IPS DF 6.9 (cell line): ENCODE measurements at regions not wholly inside any gene's neighbourhood (a gene's known extent, or its start where the extent isn't known, plus 50 kb on each side); places are given as distances from the start of the nearest gene placed in this dataset.

Experiments used
- DNase-seq: peaks from one replicate; pipeline ENCODE4 v3.0.0-alpha.2; 2013; ENCODE audit warnings: low read depth, low spot score
- H3K27ac ChIP-seq: one replicate; pipeline ENCODE4 v1.5.1; 2013; ENCODE audit warnings: low read length, control low read depth
- H3K27me3 ChIP-seq: 2 replicates; pipeline ENCODE4 v1.6.1; 2013; ENCODE audit warnings: mild to moderate bottlenecking, low read length; ENCODE audit not compliant: control insufficient read depth, insufficient read depth
- H3K36me3 ChIP-seq: 2 replicates; pipeline ENCODE4 v1.6.1; 2013; ENCODE audit warnings: low read length; ENCODE audit not compliant: control insufficient read depth, insufficient read depth
- H3K4me1 ChIP-seq: 2 replicates; pipeline ENCODE4 v1.6.1; 2013; ENCODE audit warnings: low read length; ENCODE audit not compliant: control insufficient read depth, insufficient read depth
- H3K4me3 ChIP-seq: 2 replicates; pipeline ENCODE4 v1.5.1; 2013; ENCODE audit warnings: mild to moderate bottlenecking, low read length
- H3K9me3 ChIP-seq: 2 replicates; pipeline ENCODE4 v1.6.1; 2013; ENCODE audit warnings: low read length, inconsistent platforms; ENCODE audit not compliant: control insufficient read depth, insufficient read depth
- WGBS: extraction: QIAGEN DNeasy Blood & Tissue Kit; methylation state at CpG from one replicate; pipeline ENCODE4 v1.1.7; 2013; ENCODE audit warnings: mixed read lengths, missing lambda C conversion rate; ENCODE audit not compliant: insufficient read length, insufficient coverage; 5-methylcytosine and 5-hydroxymethylcytosine counted together

GRCh38 chr2:140067661-140068060, 1287.5 kb upstream of the NXPH2 start:
- H3K36me3 ChIP-seq = no peaks in the 10 kb centered on the region
- H3K4me3 ChIP-seq = no peak overlapping the region
- no peaks in the 10 kb centered on the region for H3K4me1 ChIP-seq
- no peaks in the 10 kb centered on the region for H3K27me3 ChIP-seq
- no CpG with 5 or more reads among the region's 1 CpG for WGBS
- H3K27ac ChIP-seq = no peak overlapping the region
- no peak for DNase-seq
- no peaks in the 10 kb centered on the region for H3K9me3 ChIP-seq

GRCh38 chr2:140064243-140064642, 1284.1 kb upstream of the NXPH2 start:
- Histone ChIP-seq H3K4me3 (no peak overlapping the region), H3K36me3 (no peaks in the 10 kb centered on the region), H3K4me1 (no peaks in the 10 kb centered on the region), H3K9me3 (no peaks in the 10 kb centered on the region), H3K27me3 (no peaks in the 10 kb centered on the region), H3K27ac (no peak overlapping the region)
- DNase-seq = no peak
- no CpG with 5 or more reads among the region's 1 CpG for WGBS

GRCh38 chr2:140063356-140063755, 1283.2 kb upstream of the NXPH2 start:
- H3K27me3 ChIP-seq = no peaks in the 10 kb centered on the region
- no peak overlapping the region for H3K4me3 ChIP-seq
- WGBS = no CpG with 5 or more reads among the region's 2 CpGs
- DNase-seq = no peak
- H3K9me3 ChIP-seq = no peaks in the 10 kb centered on the region
- no peaks in the 10 kb centered on the region for H3K36me3 ChIP-seq
- H3K27ac ChIP-seq = no peak overlapping the region
- H3K4me1 ChIP-seq = no peaks in the 10 kb centered on the region

- Histone ChIP-seq H3K4me3 (no peak overlapping the region), H3K27me3 (no peaks in the 10 kb centered on the region), H3K27ac (no peak overlapping the region), H3K4me1 (no peaks in the 10 kb centered on the region), H3K36me3 (no peaks in the 10 kb centered on the region), H3K9me3 (no peaks in the 10 kb centered on the region)
- DNase-seq = no peak
- WGBS = no CpG with 5 or more reads among the region's 1 CpG
These were observed 1281.0 kb upstream of the NXPH2 start for GRCh38 chr2:140061240-140061639.

- no peak for DNase-seq
- H3K27me3 ChIP-seq = no peaks in the 10 kb centered on the region
- H3K36me3 ChIP-seq = no peaks in the 10 kb centered on the region
- no CpG with 5 or more reads among the region's 1 CpG for WGBS
- H3K27ac ChIP-seq = no peak overlapping the region
- H3K4me1 ChIP-seq = no peaks in the 10 kb centered on the region
- no peak overlapping the region for H3K4me3 ChIP-seq
- H3K9me3 ChIP-seq = no peaks in the 10 kb centered on the region
These were observed 1277.7 kb upstream of the NXPH2 start for GRCh38 chr2:140057928-140058327.

GRCh38 chr2:140041811-140042210, 1261.6 kb upstream of the NXPH2 start:
- DNase-seq = no peak
- no peaks in the 10 kb centered on the region for H3K9me3 ChIP-seq
- no peaks in the 10 kb centered on the region for H3K36me3 ChIP-seq
- no peak overlapping the region for H3K27ac ChIP-seq
- H3K4me1 ChIP-seq = no peaks in the 10 kb centered on the region
- H3K27me3 ChIP-seq = no peaks in the 10 kb centered on the region
- no peak overlapping the region for H3K4me3 ChIP-seq

- Histone ChIP-seq H3K4me3 (no peak overlapping the region), H3K27me3 (no peaks in the 10 kb centered on the region), H3K4me1 (no peaks in the 10 kb centered on the region), H3K9me3 (no peaks in the 10 kb centered on the region), H3K36me3 (no peaks in the 10 kb centered on the region), H3K27ac (no peak overlapping the region)
- no peak for DNase-seq
- no CpG with 5 or more reads among the region's 1 CpG for whole genome bisulfite sequencing
These were observed 1261.0 kb upstream of the NXPH2 start for GRCh38 chr2:140041239-140041638.

GRCh38 chr2:140033638-140034037, 1253.4 kb upstream of the NXPH2 start:
- no CpG with 5 or more reads among the region's 2 CpGs for WGBS
- Histone ChIP-seq H3K27me3 (no peaks in the 10 kb centered on the region), H3K27ac (no peak overlapping the region), H3K4me3 (no peak overlapping the region), H3K36me3 (no peaks in the 10 kb centered on the region), H3K9me3 (no peaks in the 10 kb centered on the region), H3K4me1 (no peaks in the 10 kb centered on the region)
- no peak for DNase-seq

GRCh38 chr2:140027966-140028365, 1247.8 kb upstream of the NXPH2 start:
- no peaks in the 10 kb centered on the region for H3K27me3 ChIP-seq
- H3K27ac ChIP-seq = no peak overlapping the region
- no peaks in the 10 kb centered on the region for H3K4me1 ChIP-seq
- H3K4me3 ChIP-seq = no peak overlapping the region
- no peak for DNase-seq
- no peaks in the 10 kb centered on the region for H3K36me3 ChIP-seq
- H3K9me3 ChIP-seq = no peaks in the 10 kb centered on the region
- no CpG with 5 or more reads among the region's 1 CpG for WGBS

- no peak for DNase-seq
- WGBS = no CpG with 5 or more reads among the region's 7 CpGs
- Histone ChIP-seq H3K27me3 (no peaks in the 10 kb centered on the region), H3K36me3 (no peaks in the 10 kb centered on the region), H3K9me3 (no peaks in the 10 kb centered on the region), H3K4me3 (no peak overlapping the region), H3K27ac (no peak overlapping the region), H3K4me1 (no peaks in the 10 kb centered on the region)
These were observed 1247.1 kb upstream of the NXPH2 start for GRCh38 chr2:140027320-140027719.

- Histone ChIP-seq H3K27ac (no peak overlapping the region), H3K36me3 (no peaks in the 10 kb centered on the region), H3K27me3 (no peaks in the 10 kb centered on the region), H3K4me1 (no peaks in the 10 kb centered on the region), H3K9me3 (no peaks in the 10 kb centered on the region), H3K4me3 (no peak overlapping the region)
- WGBS = no CpG with 5 or more reads among the region's 2 CpGs
- DNase-seq = no peak
These were observed 1243.1 kb upstream of the NXPH2 start for GRCh38 chr2:140023291-140023690.
